Panc1 (cell line): ENCODE measurements at regions not wholly inside any gene's neighbourhood (a gene's known extent, or its start where the extent isn't known, plus 50 kb on each side); places are given as distances from the start of the nearest gene placed in this dataset.

Experiments
- POLR2AphosphoS5 ChIP-seq: IDR thresholded peaks from 2 replicates; pipeline ENCODE4 v1.6.1; 2012; ENCODE audit warnings: mild to moderate bottlenecking, low read depth, low read length, moderate library complexity
- REST ChIP-seq, 2 experiments: IDR thresholded peaks; 2 replicates each; pipeline ENCODE4 v1.6.1; 2011 to 2012; ENCODE audit warnings: low read depth in 2 of 2, control low read depth in 1 of 2, low read length in 1 of 2, mild to moderate bottlenecking in 1 of 2, moderate library complexity in 1 of 2; ENCODE audit not compliant: insufficient read depth in 1 of 2
- SIN3A ChIP-seq: IDR thresholded peaks from 2 replicates; pipeline ENCODE4 v1.6.1; 2012; ENCODE audit warnings: low read depth, mild to moderate bottlenecking, low read length, moderate library complexity, borderline replicate concordance; ENCODE audit not compliant: insufficient read depth
- TF ChIP-seq, protein P1 (sequence below): fragments of 450-650 bp; IDR thresholded peaks from 2 replicates; pipeline ENCODE4 v1.5.1; 2017; ENCODE audit warnings: mild to moderate bottlenecking

DNA sequence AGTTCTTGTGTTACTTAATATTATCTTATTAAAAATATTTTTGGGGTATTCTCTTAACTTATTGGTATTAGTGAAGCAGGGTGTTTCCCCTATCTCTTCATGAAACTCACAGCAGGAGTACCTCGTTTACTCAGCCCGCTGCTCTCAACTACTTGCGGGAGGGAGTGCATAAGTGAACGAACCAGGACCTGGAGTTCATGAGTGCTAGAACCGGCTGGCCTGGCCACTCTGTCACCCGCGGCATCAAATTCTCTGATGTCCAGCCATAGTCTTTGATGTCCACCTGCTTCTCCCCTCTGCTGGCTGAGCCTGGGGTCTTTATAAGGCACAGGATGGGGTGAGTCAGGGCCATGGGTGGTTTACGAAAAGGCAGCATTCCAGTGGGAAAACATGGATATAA lies 216.7 kb upstream of the ANO5 start:
- TF ChIP-seq, protein P1, sequence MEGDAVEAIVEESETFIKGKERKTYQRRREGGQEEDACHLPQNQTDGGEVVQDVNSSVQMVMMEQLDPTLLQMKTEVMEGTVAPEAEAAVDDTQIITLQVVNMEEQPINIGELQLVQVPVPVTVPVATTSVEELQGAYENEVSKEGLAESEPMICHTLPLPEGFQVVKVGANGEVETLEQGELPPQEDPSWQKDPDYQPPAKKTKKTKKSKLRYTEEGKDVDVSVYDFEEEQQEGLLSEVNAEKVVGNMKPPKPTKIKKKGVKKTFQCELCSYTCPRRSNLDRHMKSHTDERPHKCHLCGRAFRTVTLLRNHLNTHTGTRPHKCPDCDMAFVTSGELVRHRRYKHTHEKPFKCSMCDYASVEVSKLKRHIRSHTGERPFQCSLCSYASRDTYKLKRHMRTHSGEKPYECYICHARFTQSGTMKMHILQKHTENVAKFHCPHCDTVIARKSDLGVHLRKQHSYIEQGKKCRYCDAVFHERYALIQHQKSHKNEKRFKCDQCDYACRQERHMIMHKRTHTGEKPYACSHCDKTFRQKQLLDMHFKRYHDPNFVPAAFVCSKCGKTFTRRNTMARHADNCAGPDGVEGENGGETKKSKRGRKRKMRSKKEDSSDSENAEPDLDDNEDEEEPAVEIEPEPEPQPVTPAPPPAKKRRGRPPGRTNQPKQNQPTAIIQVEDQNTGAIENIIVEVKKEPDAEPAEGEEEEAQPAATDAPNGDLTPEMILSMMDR = no peak
- TF ChIP-seq POLR2AphosphoS5 = no peak
- TF ChIP-seq SIN3A = no peak
- no peak for TF ChIP-seq REST (IDR thresholded peaks at IDR 0.05; ENCODE audit: insufficient read depth in 1 of 2, low read depth in 2 of 2, low read length in 1 of 2)
